Adipocyte (in vitro differentiated cells): ENCODE measurements at regions not wholly inside any gene's neighbourhood (a gene's known extent, or its start where the extent isn't known, plus 50 kb on each side); places are given as distances from the start of the nearest gene placed in this dataset.

Experiments
- DNase-seq: peaks from one replicate; pipeline ENCODE4 v3.0.0-alpha.2; 2015; ENCODE audit warnings: low read depth
- H3K27me3 ChIP-seq: replicated peaks from 2 replicates; pipeline ENCODE4 v1.7.0; 2013; ENCODE audit warnings: mild to moderate bottlenecking, low read length, moderate library complexity; ENCODE audit not compliant: control insufficient read depth, insufficient read depth
- H3K36me3 ChIP-seq: 2 replicates; pipeline ENCODE4 v1.7.0; 2013; ENCODE audit warnings: low read length, mild to moderate bottlenecking, moderate library complexity; ENCODE audit not compliant: control insufficient read depth, insufficient read depth, severe bottlenecking
- H3K4me1 ChIP-seq: 2 replicates; pipeline ENCODE4 v1.7.0; 2013; ENCODE audit warnings: mild to moderate bottlenecking, low read length, moderate library complexity; ENCODE audit not compliant: control insufficient read depth, insufficient read depth
- H3K4me3 ChIP-seq: 2 replicates; pipeline ENCODE4 v1.7.0; 2013; ENCODE audit warnings: mild to moderate bottlenecking, low read length, moderate library complexity
- H3K9ac ChIP-seq: 2 replicates; pipeline ENCODE4 v1.7.0; 2013; ENCODE audit warnings: mild to moderate bottlenecking, low read length, moderate library complexity
- H3K9me3 ChIP-seq: 2 replicates; pipeline ENCODE4 v1.7.0; 2013; ENCODE audit warnings: mild to moderate bottlenecking, low read length, moderate library complexity; ENCODE audit not compliant: control insufficient read depth

DNA sequence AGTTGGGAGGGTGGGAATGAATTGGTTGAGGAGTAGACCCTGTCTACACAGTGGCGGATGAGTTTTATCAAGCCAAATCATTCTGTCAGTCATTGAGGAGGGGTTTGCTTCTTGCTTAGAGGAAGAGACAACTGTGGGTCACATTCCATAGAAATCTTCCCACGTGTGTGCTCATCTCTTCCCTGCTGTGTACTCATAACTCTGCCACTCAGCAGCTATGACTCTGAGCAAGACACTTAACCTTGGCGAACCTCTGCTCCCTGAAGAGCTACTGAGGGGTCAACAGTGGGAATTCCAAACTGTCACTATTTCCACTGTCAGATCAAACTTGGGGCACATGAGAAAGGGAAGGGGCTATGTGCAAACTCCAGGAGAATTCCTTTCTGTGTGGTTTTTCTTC is 72.6 kb upstream of the COX10 start:
- H3K9me3 ChIP-seq = no peaks in the 10 kb centered on the region
- H3K4me3 ChIP-seq = no peak overlapping the region
- no peak overlapping the region for H3K9ac ChIP-seq
- H3K36me3 ChIP-seq = no peaks in the 10 kb centered on the region
- no peak for DNase-seq
- H3K4me1 ChIP-seq = peaks cover 9% of the 10 kb centered on the region
- H3K27me3 ChIP-seq = no peaks in the 10 kb centered on the region

DNA sequence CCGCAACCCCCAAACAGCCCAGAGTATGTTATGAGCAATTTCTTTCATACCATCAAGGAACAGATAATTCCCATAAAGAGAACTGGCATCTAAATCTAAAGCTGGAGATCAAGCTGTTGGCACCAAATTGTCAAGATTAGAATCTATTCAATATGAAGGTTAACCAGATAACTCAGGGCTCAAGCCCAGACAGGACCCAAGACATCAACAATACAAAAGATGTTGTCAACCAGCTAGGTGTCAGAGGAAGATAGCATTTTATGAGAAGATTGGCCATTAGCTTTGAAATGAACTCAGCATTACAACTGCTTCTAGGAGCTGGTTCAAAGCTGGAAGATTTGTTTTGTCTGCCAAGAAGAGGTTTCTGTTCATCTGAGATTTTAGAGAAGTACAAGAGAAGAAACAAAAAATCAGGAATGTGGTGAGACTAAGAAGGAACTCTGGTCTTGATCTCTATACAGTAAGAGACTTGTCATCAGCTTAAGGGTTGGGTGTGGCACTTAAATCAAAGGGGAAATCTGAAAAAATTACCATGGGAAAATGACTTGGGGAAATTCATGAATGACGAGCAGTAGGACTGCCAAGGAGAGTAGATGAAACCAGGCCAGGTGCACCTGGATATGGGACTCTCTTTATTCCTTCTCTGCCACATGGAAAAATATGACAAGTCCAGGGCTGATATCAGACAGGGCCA is 64.2 kb upstream of the COX10 start:
- H3K9ac ChIP-seq = no peak overlapping the region
- no peaks in the 10 kb centered on the region for H3K36me3 ChIP-seq
- H3K4me1 ChIP-seq = no peaks in the 10 kb centered on the region
- no peak for DNase-seq
- no peaks in the 10 kb centered on the region for H3K9me3 ChIP-seq
- no peak overlapping the region for H3K4me3 ChIP-seq
- no peaks in the 10 kb centered on the region for H3K27me3 ChIP-seq

- DNase-seq = no peak
- Histone ChIP-seq H3K9me3 (peaks cover 2% of the 10 kb centered on the region), H3K4me1 (no peaks in the 10 kb centered on the region), H3K36me3 (no peaks in the 10 kb centered on the region), H3K27me3 (no peaks in the 10 kb centered on the region), H3K9ac (no peak overlapping the region), H3K4me3 (no peak overlapping the region)
These were observed 62.9 kb upstream of the COX10 start for GRCh38 chr17:14006249-14006942.

GRCh38 chr17:14007951-14008350 is 61.4 kb upstream of the COX10 start:
- Histone ChIP-seq H3K9ac (no peak overlapping the region), H3K36me3 (no peaks in the 10 kb centered on the region), H3K4me3 (no peak overlapping the region), H3K9me3 (peaks cover 2% of the 10 kb centered on the region), H3K4me1 (no peaks in the 10 kb centered on the region), H3K27me3 (no peaks in the 10 kb centered on the region)
- no peak for DNase-seq

DNA sequence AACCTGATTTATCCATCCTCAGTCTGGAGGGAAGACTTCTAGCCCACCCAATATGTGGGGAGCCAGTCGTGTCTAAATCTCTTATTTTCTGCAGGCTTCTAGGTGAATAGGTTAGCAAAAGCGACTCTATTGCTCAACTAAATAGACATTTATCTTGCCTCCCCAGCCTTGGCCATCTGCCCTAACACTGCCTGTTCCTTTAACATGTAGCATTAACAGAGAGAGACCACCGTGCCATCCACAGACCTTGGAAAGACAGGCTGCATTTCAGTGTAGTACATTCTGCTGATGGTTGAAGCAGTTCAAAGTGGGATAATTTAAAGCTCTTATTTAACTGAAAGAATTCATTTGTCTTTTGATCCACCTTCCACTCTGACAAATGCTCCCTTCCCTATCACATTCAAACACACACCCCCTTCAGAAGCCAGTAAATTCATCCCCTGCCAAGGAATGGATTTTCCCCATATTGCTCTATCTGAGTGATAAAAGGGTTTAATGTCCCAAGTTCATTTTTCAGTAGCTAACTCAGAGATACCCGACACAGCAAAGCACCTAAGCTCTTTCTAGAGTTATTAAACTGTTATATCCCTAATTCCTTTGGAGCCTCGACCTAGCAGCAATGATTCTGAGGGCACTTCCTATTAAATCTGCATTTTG is 58.1 kb upstream of the COX10 start:
- no peak overlapping the region for H3K9ac ChIP-seq
- DNase-seq = no peak
- H3K9me3 ChIP-seq = peaks cover 2% of the 10 kb centered on the region
- no peaks in the 10 kb centered on the region for H3K36me3 ChIP-seq
- no peaks in the 10 kb centered on the region for H3K4me1 ChIP-seq
- H3K27me3 ChIP-seq = no peaks in the 10 kb centered on the region
- H3K4me3 ChIP-seq = no peak overlapping the region

- Histone ChIP-seq H3K36me3 (no peaks in the 10 kb centered on the region), H3K4me1 (no peaks in the 10 kb centered on the region), H3K9ac (no peak overlapping the region), H3K4me3 (no peak overlapping the region), H3K27me3 (no peaks in the 10 kb centered on the region), H3K9me3 (peaks cover 2% of the 10 kb centered on the region)
- no peak for DNase-seq
These were observed 57.4 kb upstream of the COX10 start for GRCh38 chr17:14011740-14012405.

DNA sequence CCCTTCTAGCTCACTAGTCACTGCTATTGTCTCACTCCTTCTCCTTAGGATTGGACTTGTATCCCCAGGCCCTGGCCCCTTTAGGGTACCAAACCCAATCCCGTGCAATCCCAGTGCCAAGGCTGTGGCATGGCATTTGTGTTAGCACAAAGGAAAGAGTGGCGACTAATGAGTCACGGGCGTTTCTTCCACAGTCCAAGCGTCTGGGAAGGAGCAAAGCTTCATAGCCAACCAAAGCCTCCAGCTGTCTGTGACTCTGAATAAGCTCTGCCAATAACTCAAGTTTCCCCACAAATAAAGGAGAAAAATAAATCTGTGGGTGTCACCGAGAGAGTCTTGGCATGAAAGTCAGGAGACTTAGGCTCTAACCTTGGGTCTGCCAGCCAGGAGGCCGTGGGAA is 54.6 kb upstream of the COX10 start:
- H3K9me3 ChIP-seq = peaks cover 2% of the 10 kb centered on the region
- H3K9ac ChIP-seq = no peak overlapping the region
- H3K36me3 ChIP-seq = no peaks in the 10 kb centered on the region
- H3K4me1 ChIP-seq = peaks cover 4% of the 10 kb centered on the region
- no peaks in the 10 kb centered on the region for H3K27me3 ChIP-seq
- H3K4me3 ChIP-seq = no peak overlapping the region
- no peak for DNase-seq

- no peak overlapping the region for H3K9ac ChIP-seq
- H3K4me1 ChIP-seq = peaks cover 4% of the 10 kb centered on the region
- DNase-seq = no peak
- peaks cover 2% of the 10 kb centered on the region for H3K9me3 ChIP-seq
- no peak overlapping the region for H3K4me3 ChIP-seq
- no peaks in the 10 kb centered on the region for H3K36me3 ChIP-seq
- no peaks in the 10 kb centered on the region for H3K27me3 ChIP-seq
These were observed 54.0 kb upstream of the COX10 start for GRCh38 chr17:14015271-14015670.

DNA sequence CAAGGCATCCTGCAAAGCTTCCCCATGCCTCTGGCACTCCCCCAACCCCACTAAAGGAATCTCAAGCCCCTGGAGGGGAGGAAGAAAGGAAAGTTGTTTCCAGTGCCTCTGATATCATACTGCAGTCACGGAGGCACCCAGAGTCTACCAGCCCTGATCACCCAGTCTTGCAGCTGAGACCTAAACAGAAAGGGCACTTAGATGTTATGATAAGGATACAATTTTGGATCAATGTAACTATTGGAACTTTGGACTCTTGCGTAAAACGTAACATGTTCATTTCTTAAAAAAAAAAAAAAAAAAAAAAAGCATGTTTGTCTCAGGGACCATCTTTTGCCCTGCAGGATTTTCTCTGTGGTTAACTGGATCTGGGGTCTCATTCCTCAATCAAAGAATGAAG is 52.4 kb upstream of the COX10 start:
- DNase-seq = no peak
- Histone ChIP-seq H3K4me3 (no peak overlapping the region), H3K27me3 (no peaks in the 10 kb centered on the region), H3K9ac (no peak overlapping the region), H3K36me3 (no peaks in the 10 kb centered on the region), H3K4me1 (peaks cover 4% of the 10 kb centered on the region), H3K9me3 (no peaks in the 10 kb centered on the region)

DNA sequence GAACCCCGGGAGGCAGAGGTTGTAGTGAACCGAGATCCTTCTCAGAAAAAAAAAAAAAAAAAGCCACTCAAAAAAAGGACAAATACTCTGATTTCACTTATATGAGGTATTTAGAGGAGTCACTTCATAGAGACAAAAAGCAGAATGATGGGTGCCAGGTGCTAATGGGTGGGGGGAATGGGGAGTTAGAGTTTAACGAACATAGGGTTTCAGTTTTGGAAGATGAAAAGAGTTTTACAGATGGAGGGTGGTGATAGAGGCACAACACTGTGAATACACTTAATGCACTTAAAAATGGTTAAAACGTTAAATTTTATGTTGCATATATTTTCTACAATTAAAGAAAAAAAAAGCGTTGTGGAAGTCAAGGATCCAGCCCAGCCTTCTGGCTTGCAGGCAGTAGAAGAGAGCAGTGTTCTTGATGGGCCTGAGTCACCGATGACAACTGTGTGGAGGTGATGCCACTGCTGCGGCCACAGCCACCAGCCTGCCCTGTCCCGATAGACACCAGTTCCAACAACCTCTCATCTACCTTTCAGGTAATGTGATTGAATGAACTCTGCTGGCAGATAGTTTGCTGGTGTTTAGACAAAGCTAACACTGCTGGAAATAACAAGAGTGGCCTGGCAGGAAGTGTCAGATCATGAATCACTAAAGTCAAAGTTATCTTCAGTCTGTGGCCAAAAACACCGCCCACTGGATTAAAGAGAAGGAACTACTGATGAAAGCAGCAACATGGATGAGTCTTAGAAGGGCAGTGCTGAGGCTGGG is 49.9 kb upstream of the COX10 start:
- Histone ChIP-seq H3K9ac (no peak overlapping the region), H3K9me3 (no peaks in the 10 kb centered on the region), H3K36me3 (no peaks in the 10 kb centered on the region), H3K4me3 (no peak overlapping the region), H3K27me3 (no peaks in the 10 kb centered on the region), H3K4me1 (peaks cover 4% of the 10 kb centered on the region)
- DNase-seq = no peak
